Lung (tissue), 11 donors: ENCODE measurements at regions not wholly inside any gene's neighbourhood (a gene's known extent, or its start where the extent isn't known, plus 50 kb on each side); places are given as distances from the start of the nearest gene placed in this dataset.

Source experiments
- ATAC-seq: fragments of 200-7000 bp; cut with Tn5 transposase; one replicate; pipeline ENCODE4 v1.9.1; 2020; ENCODE audit warnings: moderate number of reproducible peaks; ENCODE audit not compliant: insufficient read depth, low FRiP score
- DNase-seq, 3 donors: peaks; one replicate each; pipeline ENCODE4 v3.0.0-alpha.2; 2013 to 2017
- H3K27ac ChIP-seq, 2 donors: one replicate each; pipeline ENCODE4 v1.5.1; 2013; ENCODE audit warnings: mild to moderate bottlenecking in 2 of 2, moderate library complexity in 2 of 2, control low read depth in 1 of 2, inconsistent platforms in 1 of 2, low read depth in 1 of 2, low read length in 1 of 2
- H3K27me3 ChIP-seq, 3 donors: one replicate each; pipeline ENCODE4 v1.5.1; 2013; ENCODE audit warnings: low read length in 2 of 3; ENCODE audit not compliant: control insufficient read depth in 3 of 3, insufficient read depth in 3 of 3
- H3K36me3 ChIP-seq, 4 donors: one replicate each; pipeline ENCODE4 v1.5.1; 2013; ENCODE audit warnings: low read length in 4 of 4, mild to moderate bottlenecking in 1 of 4, moderate library complexity in 1 of 4; ENCODE audit not compliant: control insufficient read depth in 4 of 4, insufficient read depth in 4 of 4
- H3K4me1 ChIP-seq, 5 donors: one replicate each; pipeline ENCODE4 v1.5.1; 2013; ENCODE audit warnings: low read length in 5 of 5, mild to moderate bottlenecking in 2 of 5, moderate library complexity in 1 of 5; ENCODE audit not compliant: control insufficient read depth in 5 of 5, insufficient read depth in 5 of 5
- H3K4me3 ChIP-seq: one replicate; pipeline ENCODE4 v1.5.1; 2013; ENCODE audit warnings: mild to moderate bottlenecking, control low read depth, moderate library complexity
- H3K9ac ChIP-seq, 2 donors: one replicate each; pipeline ENCODE4 v1.5.1; 2013; ENCODE audit warnings: low read length in 2 of 2, control low read depth in 1 of 2; ENCODE audit not compliant: insufficient read depth in 1 of 2
- H3K9me3 ChIP-seq, 4 donors: one replicate each; pipeline ENCODE4 v1.5.1; 2013; ENCODE audit warnings: low read length in 3 of 4, mild to moderate bottlenecking in 1 of 4, moderate library complexity in 1 of 4; ENCODE audit not compliant: control insufficient read depth in 4 of 4, insufficient read depth in 3 of 4
- CTCF ChIP-seq: IDR thresholded peaks from 2 replicates; pipeline ENCODE4 v1.5.1; 2012; ENCODE audit warnings: mild to moderate bottlenecking; ENCODE audit errors: control extremely low read depth, extremely low read depth
- WGBS, 2 donors: extraction: QIAGEN DNeasy Blood & Tissue Kit; methylation state at CpG; one replicate each; pipeline ENCODE4 v1.1.7; 2013; 5-methylcytosine and 5-hydroxymethylcytosine counted together
- donor health status: control.
- donor health status: control.
- donor health status: Bipolar disorder and iron deficiency.
- donor health status: healthy.
- donor health status: DM: yes; HTN: yes; CAD: no.

- no peaks in the 10 kb centered on the region for H3K27me3 ChIP-seq
- H3K4me3 ChIP-seq = no peak overlapping the region
- H3K4me1 ChIP-seq = no peaks in the 10 kb centered on the region
- peak in 2 of 3 donors; percentile 25 to 30 for DNase-seq
- no peak overlapping the region for H3K9ac ChIP-seq
- ATAC-seq = no peak
- no peak overlapping the region for H3K27ac ChIP-seq
- no peak for TF ChIP-seq CTCF
- WGBS, 2 donors = 85 to 96% methylated on average over 2 of the region's 2 CpGs
- H3K9me3 ChIP-seq = no peaks in the 10 kb centered on the region
- no peaks in the 10 kb centered on the region for H3K36me3 ChIP-seq
Measured at GRCh38 chr17:70254735-70255460, 85.6 kb downstream of the KCNJ2 start.

GRCh38 chr17:70256751-70257150, 87.4 kb downstream of the KCNJ2 start:
- no peaks in the 10 kb centered on the region for H3K4me1 ChIP-seq
- ATAC-seq = no peak

GRCh38 chr17:70258465-70258864, 89.1 kb downstream of the KCNJ2 start:
- DNase-seq (no peak), ATAC-seq (no peak)
- TF ChIP-seq CTCF = no peak
- no peak overlapping the region for H3K9ac ChIP-seq
- no peak overlapping the region for H3K27ac ChIP-seq
- no peak overlapping the region for H3K4me3 ChIP-seq
- no peaks in the 10 kb centered on the region for H3K27me3 ChIP-seq
- no peaks in the 10 kb centered on the region for H3K36me3 ChIP-seq
- no peaks in the 10 kb centered on the region for H3K4me1 ChIP-seq
- no peaks in the 10 kb centered on the region for H3K9me3 ChIP-seq

More at GRCh38 chr17:70256751-70257150, 87.4 kb downstream of the KCNJ2 start:
- WGBS, 2 donors = 91 to 99% methylated on average over 2 of the region's 2 CpGs
- DNase-seq = no peak
- H3K9ac ChIP-seq = no peak overlapping the region
- H3K27ac ChIP-seq = no peak overlapping the region
- H3K4me3 ChIP-seq = no peak overlapping the region
- no peaks in the 10 kb centered on the region for H3K9me3 ChIP-seq
- H3K27me3 ChIP-seq = no peaks in the 10 kb centered on the region
- no peaks in the 10 kb centered on the region for H3K36me3 ChIP-seq
- no peak for TF ChIP-seq CTCF

GRCh38 chr17:70259400-70259799, 90.1 kb downstream of the KCNJ2 start:
- no peaks in the 10 kb centered on the region for H3K27me3 ChIP-seq
- H3K36me3 ChIP-seq = no peaks in the 10 kb centered on the region
- no peak for DNase-seq

More at GRCh38 chr17:70259400-70259799, 90.1 kb downstream of the KCNJ2 start:
- no peak for TF ChIP-seq CTCF
- H3K9me3 ChIP-seq = no peaks in the 10 kb centered on the region
- H3K4me1 ChIP-seq = no peaks in the 10 kb centered on the region
- 77 to 85% methylated on average over 3 of the region's 3 CpGs for WGBS, 2 donors
- no peak overlapping the region for H3K27ac ChIP-seq
- H3K9ac ChIP-seq = no peak overlapping the region
- ATAC-seq = no peak
- no peak overlapping the region for H3K4me3 ChIP-seq
